ENCODE measurements at regions not wholly inside any gene's neighbourhood (a gene's known extent, or its start where the extent isn't known, plus 50 kb on each side); places are given as distances from the start of the nearest gene placed in this dataset.

GRCh38 chr22:48258811-48259210 lies 1496.4 kb downstream of the TBC1D22A start:
- no peak for TF ChIP-seq ZNF624 (tag by site-specific recombination; IDR thresholded peaks at IDR 0.05)
- TF ChIP-seq ZNF155 (tag by site-specific recombination; IDR thresholded peaks at IDR 0.05): no peak
- TF ChIP-seq CTCF (tag by site-specific recombination; IDR thresholded peaks at IDR 0.05): no peak
- no peak for TF ChIP-seq ZNF311 (tag by site-specific recombination; IDR thresholded peaks at IDR 0.05; ENCODE audit: borderline replicate concordance)
- no peak for TF ChIP-seq ZNF174 (tag by site-specific recombination; IDR thresholded peaks at IDR 0.05)
- TF ChIP-seq ZNF274 (IDR thresholded peaks at IDR 0.05; ENCODE audit: low read length): no peak
- TF ChIP-seq ZNF274 (tag by site-specific recombination; IDR thresholded peaks at IDR 0.05; ENCODE audit: borderline replicate concordance): no peak
